KMS-11 (cell line): ENCODE measurements at regions not wholly inside any gene's neighbourhood (a gene's known extent, or its start where the extent isn't known, plus 50 kb on each side); places are given as distances from the start of the nearest gene placed in this dataset.

Source experiments
- H2AFZ ChIP-seq: fragments of 200-600 bp; sonication (generic); 2 replicates; pipeline ENCODE4 v1.6.1; 2016; ENCODE audit warnings: antibody characterized with exemption, mixed run types, low read depth
- H3K27ac ChIP-seq: fragments of 200-600 bp; sonication (generic); 2 replicates; pipeline ENCODE4 v1.6.1; 2016; ENCODE audit warnings: mild to moderate bottlenecking, mixed run types
- H3K27me3 ChIP-seq: fragments of 200-600 bp; sonication (generic); 2 replicates; pipeline ENCODE4 v1.6.1; 2017; ENCODE audit warnings: mild to moderate bottlenecking, low read depth, mixed run types, moderate library complexity; ENCODE audit not compliant: insufficient read depth
- H3K36me3 ChIP-seq: fragments of 200-600 bp; sonication (generic); 2 replicates; pipeline ENCODE4 v1.6.1; 2017; ENCODE audit warnings: mild to moderate bottlenecking, mixed run types; ENCODE audit not compliant: insufficient read depth
- H3K4me1 ChIP-seq: fragments of 200-600 bp; sonication (generic); 2 replicates; pipeline ENCODE4 v1.6.1; 2016; ENCODE audit warnings: mild to moderate bottlenecking, low read depth, mixed run types; ENCODE audit not compliant: poor library complexity, severe bottlenecking
- H3K4me2 ChIP-seq: fragments of 200-600 bp; sonication (generic); 2 replicates; pipeline ENCODE4 v1.7.0; 2016; ENCODE audit warnings: mild to moderate bottlenecking, mixed run types
- H3K4me3 ChIP-seq: fragments of 200-600 bp; sonication (generic); IDR thresholded peaks from 2 replicates; pipeline ENCODE4 v1.6.1; 2017; ENCODE audit warnings: low read depth, low read length, mixed read lengths; ENCODE audit not compliant: insufficient read depth
- H3K79me2 ChIP-seq: fragments of 200-600 bp; sonication (generic); 2 replicates; pipeline ENCODE4 v1.6.1; 2016; ENCODE audit warnings: low read depth, mixed run types; ENCODE audit not compliant: insufficient read depth
- H3K9ac ChIP-seq: fragments of 200-600 bp; sonication (generic); 2 replicates; pipeline ENCODE4 v1.6.1; 2016; ENCODE audit warnings: mild to moderate bottlenecking, mixed run types
- H4K20me1 ChIP-seq: fragments of 200-600 bp; sonication (generic); 2 replicates; pipeline ENCODE4 v1.6.1; 2016; ENCODE audit warnings: mild to moderate bottlenecking, mixed run types; ENCODE audit not compliant: insufficient read depth
- TF ChIP-seq, protein P1 (sequence below): fragments of 200-600 bp; sonication (generic); conservative IDR thresholded peaks from 2 replicates; pipeline ENCODE4 v1.6.1; 2017; ENCODE audit warnings: low read depth, mild to moderate bottlenecking, antibody characterized with exemption, low read length, moderate library complexity, mixed read lengths

DNA sequence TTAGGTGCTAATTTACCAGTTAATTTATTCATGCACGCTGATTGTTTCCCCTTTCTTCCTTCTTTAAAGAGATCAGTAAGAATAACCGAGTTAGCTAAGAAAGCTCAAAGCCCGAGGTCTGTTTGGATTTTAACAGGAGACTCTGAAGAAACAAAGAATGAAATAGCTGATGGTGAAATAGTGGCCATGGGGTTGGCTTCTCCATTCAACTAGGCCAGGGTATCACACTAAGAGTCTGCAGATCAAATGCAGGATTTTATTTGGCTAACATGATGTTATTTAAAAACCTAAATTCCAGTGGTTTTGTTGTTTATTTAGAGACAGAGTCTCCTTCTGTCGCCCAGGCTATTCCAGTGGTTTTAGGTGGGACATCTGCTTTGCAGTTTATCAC lies 65.2 kb upstream of the SYPL1 start:
- Histone ChIP-seq H3K4me2 (no peak overlapping the region), H3K9ac (no peak overlapping the region), H2AFZ (peak overlapping the region; percentile 12; the same call in 1 of the 2 replicates), H3K4me3 (no peak overlapping the region), H3K27me3 (no peaks in the 10 kb centered on the region), H3K4me1 (no peaks in the 10 kb centered on the region), H3K27ac (no peak overlapping the region), H4K20me1 (no peaks in the 10 kb centered on the region), H3K79me2 (no peaks in the 10 kb centered on the region), H3K36me3 (no peaks in the 10 kb centered on the region)
- TF ChIP-seq, protein P1, sequence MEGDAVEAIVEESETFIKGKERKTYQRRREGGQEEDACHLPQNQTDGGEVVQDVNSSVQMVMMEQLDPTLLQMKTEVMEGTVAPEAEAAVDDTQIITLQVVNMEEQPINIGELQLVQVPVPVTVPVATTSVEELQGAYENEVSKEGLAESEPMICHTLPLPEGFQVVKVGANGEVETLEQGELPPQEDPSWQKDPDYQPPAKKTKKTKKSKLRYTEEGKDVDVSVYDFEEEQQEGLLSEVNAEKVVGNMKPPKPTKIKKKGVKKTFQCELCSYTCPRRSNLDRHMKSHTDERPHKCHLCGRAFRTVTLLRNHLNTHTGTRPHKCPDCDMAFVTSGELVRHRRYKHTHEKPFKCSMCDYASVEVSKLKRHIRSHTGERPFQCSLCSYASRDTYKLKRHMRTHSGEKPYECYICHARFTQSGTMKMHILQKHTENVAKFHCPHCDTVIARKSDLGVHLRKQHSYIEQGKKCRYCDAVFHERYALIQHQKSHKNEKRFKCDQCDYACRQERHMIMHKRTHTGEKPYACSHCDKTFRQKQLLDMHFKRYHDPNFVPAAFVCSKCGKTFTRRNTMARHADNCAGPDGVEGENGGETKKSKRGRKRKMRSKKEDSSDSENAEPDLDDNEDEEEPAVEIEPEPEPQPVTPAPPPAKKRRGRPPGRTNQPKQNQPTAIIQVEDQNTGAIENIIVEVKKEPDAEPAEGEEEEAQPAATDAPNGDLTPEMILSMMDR = no peak

DNA sequence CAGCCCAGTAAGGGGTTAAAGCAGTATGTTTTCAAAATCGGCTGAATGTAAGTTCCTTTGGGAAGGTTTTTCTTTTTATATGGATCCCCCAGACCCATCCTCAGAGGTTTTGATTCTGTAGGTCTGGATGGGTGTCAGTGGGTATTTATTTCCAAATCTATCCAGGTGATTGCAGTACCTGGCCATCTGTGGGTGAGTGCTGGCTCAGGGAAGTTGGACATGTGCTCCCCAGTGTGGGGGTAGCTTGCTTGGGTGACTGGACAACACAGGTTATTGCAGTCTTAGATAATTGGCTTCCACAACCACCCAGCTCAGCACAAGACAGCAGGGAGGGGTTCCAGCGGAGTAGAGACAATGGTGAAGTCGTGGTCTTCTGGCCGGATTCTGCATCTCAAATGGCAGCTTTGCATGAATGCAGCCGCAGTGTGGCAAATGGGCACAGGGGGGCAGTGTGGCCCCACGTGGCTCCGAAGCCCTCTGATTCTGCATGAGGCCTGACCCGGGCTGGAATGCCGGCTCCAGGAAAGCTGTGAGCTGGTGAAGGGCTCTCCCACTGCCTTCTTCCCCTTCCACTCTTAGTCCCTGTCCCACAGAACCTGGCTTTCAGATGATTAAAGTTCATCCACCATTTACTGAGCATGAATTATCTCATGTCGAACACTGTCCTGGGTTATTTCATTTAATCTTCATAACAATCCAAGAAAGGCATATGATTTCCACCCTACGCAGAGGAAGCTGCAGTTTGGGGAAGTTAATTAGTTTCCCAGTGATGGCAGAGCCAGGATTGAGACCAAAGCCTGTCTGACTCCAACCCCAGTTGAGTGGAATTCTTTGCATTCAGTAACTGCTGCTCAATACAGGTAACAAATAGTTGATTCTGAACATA lies 64.5 kb upstream of the SYPL1 start:
- no peaks in the 10 kb centered on the region for H4K20me1 ChIP-seq
- no peaks in the 10 kb centered on the region for H3K36me3 ChIP-seq
- TF ChIP-seq, protein P1 = peak; percentile 96
- no peaks in the 10 kb centered on the region for H3K79me2 ChIP-seq
- H2AFZ ChIP-seq = peak overlapping the region; percentile 12
- no peak overlapping the region for H3K4me3 ChIP-seq
- no peak overlapping the region for H3K9ac ChIP-seq
- H3K27me3 ChIP-seq = no peaks in the 10 kb centered on the region
- H3K27ac ChIP-seq = no peak overlapping the region
- H3K4me1 ChIP-seq = no peaks in the 10 kb centered on the region
- H3K4me2 ChIP-seq = no peak overlapping the region

DNA sequence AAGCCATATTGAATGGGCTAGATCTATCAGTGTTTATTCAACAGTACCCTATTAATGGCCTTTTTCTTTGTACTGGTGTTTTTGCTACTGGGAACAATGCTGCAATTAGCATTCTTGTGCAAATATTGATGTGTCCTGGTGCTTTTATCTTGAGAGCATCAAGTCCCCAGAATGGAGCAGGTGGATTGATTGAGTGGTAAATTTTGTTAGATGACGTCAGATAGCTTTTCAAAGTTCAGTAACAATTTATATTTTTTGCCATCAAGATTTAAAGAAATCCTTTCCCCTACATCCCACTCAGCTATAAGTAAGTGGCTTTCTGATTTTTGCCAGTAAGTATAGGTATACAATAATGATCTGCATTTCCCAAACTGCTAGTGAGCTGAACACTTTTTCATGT lies 63.4 kb upstream of the SYPL1 start:
- no peak overlapping the region for H3K4me2 ChIP-seq
- no peak overlapping the region for H3K27ac ChIP-seq
- no peaks in the 10 kb centered on the region for H4K20me1 ChIP-seq
- no peaks in the 10 kb centered on the region for H3K36me3 ChIP-seq
- H3K27me3 ChIP-seq = no peaks in the 10 kb centered on the region
- no peaks in the 10 kb centered on the region for H3K4me1 ChIP-seq
- H3K4me3 ChIP-seq = no peak overlapping the region
- H3K79me2 ChIP-seq = no peaks in the 10 kb centered on the region
- no peak overlapping the region for H2AFZ ChIP-seq
- no peak overlapping the region for H3K9ac ChIP-seq
- TF ChIP-seq, protein P1 = no peak

DNA sequence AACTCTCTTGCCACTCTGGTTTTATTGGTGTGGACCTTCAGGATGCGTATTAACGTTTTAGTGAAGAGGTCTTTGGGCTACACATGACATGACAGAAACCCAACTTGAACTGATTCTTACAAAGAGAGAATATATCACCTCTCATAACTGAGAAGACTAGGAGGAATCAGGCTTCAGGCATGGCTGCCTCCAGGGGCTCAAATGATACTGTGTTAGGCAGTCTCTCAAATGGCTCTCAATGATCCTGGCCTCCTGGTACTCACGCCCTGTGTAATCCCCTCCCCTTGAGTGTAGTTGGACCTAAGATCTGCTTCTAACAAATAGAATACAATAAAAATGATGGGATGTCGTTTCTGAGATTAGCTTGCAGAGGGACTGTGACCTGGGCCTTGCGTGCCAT lies 58.5 kb upstream of the SYPL1 start:
- Histone ChIP-seq H3K4me1 (no peaks in the 10 kb centered on the region), H3K9ac (no peak overlapping the region), H2AFZ (no peak overlapping the region), H3K4me2 (no peak overlapping the region), H3K79me2 (no peaks in the 10 kb centered on the region), H3K27ac (no peak overlapping the region), H3K4me3 (no peak overlapping the region), H3K27me3 (no peaks in the 10 kb centered on the region), H4K20me1 (no peaks in the 10 kb centered on the region), H3K36me3 (no peaks in the 10 kb centered on the region)
- TF ChIP-seq, protein P1 = no peak
